Stimulated activated CD8-positive, alpha-beta memory T cell treated with anti-CD3 and anti-CD28 coated beads, Interleukin-15, amount 100 ng/mL, for 24 hours (primary cell): ENCODE measurements at regions not wholly inside any gene's neighbourhood (a gene's known extent, or its start where the extent isn't known, plus 50 kb on each side); places are given as distances from the start of the nearest gene placed in this dataset.
"Not testable (repeated sequence)": the region's sequence is repeated elsewhere in the genome, so short reads cannot be mapped to it uniquely, and the experiment has no call there.

ENCODE experiments used
- DNase-seq: peaks from one replicate; pipeline ENCODE4 v3.0.0-alpha.2; 2020; ENCODE audit warnings: low read depth

- no peak for DNase-seq
These were observed 147.6 kb upstream of the TMEM168 start for GRCh38 chr7:112937651-112938415.

GRCh38 chr7:112933598-112933997, 143.4 kb upstream of the TMEM168 start:
- no peak for DNase-seq

- DNase-seq: no peak
These were observed 140.6 kb upstream of the TMEM168 start for GRCh38 chr7:112930787-112931186.

- no peak for DNase-seq
These were observed 139.2 kb upstream of the TMEM168 start for GRCh38 chr7:112929421-112929820.

GRCh38 chr7:112926018-112926417, 135.8 kb upstream of the TMEM168 start:
- no peak for DNase-seq

- DNase-seq: not testable (repeated sequence)
These were observed 132.4 kb upstream of the TMEM168 start for GRCh38 chr7:112922546-112922945.

- DNase-seq: not testable (repeated sequence)
These were observed 126.2 kb upstream of the TMEM168 start for GRCh38 chr7:112916431-112916830.

- DNase-seq: no peak
These were observed 117.9 kb upstream of the TMEM168 start for GRCh38 chr7:112908086-112908485.

GRCh38 chr7:112907658-112908057, 117.5 kb upstream of the TMEM168 start:
- DNase-seq: no peak

- no peak for DNase-seq
These were observed 115.8 kb upstream of the TMEM168 start for GRCh38 chr7:112905950-112906349.

GRCh38 chr7:112905413-112905812, 115.2 kb upstream of the TMEM168 start:
- no peak for DNase-seq

- DNase-seq: no peak
These were observed 108.5 kb upstream of the TMEM168 start for GRCh38 chr7:112898432-112899290.

- no peak for DNase-seq
These were observed 107.7 kb upstream of the TMEM168 start for GRCh38 chr7:112897839-112898431.

GRCh38 chr7:112896026-112896601, 105.9 kb upstream of the TMEM168 start:
- no peak for DNase-seq

- no peak for DNase-seq
These were observed 102.1 kb upstream of the TMEM168 start for GRCh38 chr7:112892263-112892662.

- no peak for DNase-seq
These were observed 101.5 kb upstream of the TMEM168 start for GRCh38 chr7:112891698-112892097.

- DNase-seq: no peak
These were observed 99.7 kb upstream of the TMEM168 start for GRCh38 chr7:112889834-112890438.

GRCh38 chr7:112889268-112889667, 99.1 kb upstream of the TMEM168 start:
- DNase-seq: no peak

- no peak for DNase-seq
These were observed 98.6 kb upstream of the TMEM168 start for GRCh38 chr7:112888781-112889180.

- no peak for DNase-seq
These were observed 97.8 kb upstream of the TMEM168 start for GRCh38 chr7:112887976-112888375.

GRCh38 chr7:112887337-112887736, 97.1 kb upstream of the TMEM168 start:
- DNase-seq: no peak

GRCh38 chr7:112886208-112886607, 96.0 kb upstream of the TMEM168 start:
- DNase-seq: no peak
